Activated gamma-delta T cell treated with anti-CD3 and anti-CD28 coated beads, Interleukin-2, amount 50 U/mL, for 16 hours (primary cell): ENCODE measurements at regions not wholly inside any gene's neighbourhood (a gene's known extent, or its start where the extent isn't known, plus 50 kb on each side); places are given as distances from the start of the nearest gene placed in this dataset.
"Not testable (repeated sequence)": the region's sequence is repeated elsewhere in the genome, so short reads cannot be mapped to it uniquely, and the experiment has no call there.

ENCODE experiments used
- DNase-seq: peaks from one replicate; pipeline ENCODE4 v3.0.0-alpha.2; 2020; ENCODE audit warnings: low read depth

DNA sequence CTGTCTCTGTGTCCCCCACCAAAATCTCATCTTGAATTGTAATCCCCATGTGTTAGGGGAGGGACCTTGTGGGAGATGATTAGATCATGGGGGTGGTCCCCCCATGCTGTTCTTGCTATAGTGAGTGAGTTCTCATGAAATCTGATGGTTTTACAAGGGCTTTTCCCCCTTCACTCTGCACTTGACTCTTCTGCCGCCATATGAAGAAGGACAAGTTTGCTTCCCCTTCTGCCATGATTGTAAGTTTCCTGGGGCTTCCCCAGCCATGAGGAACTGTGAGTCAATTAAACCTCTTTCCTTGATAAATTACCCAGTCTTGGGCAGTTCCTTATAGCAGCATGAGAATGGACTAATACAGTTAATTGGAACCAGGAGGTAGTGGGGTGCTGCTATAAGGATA, 137.1 kb upstream of the RAB4A start:
- DNase-seq, result no peak

DNA sequence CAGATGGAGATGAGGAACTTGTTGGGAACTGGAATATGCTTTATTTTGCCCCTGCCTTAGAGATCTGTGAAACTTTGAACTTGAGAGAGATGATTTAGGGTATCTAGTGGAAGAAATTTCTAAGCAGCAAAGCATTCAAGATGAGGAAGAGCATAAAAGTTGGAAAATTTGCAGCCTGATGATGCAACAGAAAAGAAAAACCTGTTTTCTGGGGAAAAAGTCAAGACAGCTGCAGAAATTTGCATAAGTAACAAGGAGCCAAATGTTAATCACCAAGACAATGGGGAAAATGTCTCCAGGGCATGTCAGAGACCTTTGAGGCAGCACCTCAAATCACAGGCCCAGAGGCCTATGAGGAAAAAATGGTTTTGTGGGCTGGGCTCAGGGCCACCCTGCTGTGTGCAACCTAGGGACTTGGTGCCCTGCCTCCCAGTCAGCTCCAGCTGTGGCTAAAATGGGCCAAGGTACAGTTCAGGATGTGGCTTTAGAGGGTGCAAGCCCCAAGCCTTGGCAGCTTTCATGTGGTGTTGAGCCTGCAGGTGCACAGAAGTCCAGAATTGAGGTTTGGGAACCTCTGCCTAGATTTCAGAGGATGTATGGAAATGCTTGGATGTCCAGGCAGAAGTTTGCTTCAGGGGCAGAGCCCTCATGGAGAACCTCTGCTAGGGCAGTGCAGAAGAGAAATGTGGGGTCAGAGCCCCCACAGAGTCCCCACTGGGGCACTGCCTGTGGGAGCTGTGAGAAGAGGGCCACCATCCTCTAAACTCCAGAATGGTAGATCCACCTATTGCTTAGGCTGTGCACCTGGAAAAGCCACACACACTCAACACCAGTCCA, 136.3 kb upstream of the RAB4A start:
- DNase-seq, result not testable (repeated sequence)

DNA sequence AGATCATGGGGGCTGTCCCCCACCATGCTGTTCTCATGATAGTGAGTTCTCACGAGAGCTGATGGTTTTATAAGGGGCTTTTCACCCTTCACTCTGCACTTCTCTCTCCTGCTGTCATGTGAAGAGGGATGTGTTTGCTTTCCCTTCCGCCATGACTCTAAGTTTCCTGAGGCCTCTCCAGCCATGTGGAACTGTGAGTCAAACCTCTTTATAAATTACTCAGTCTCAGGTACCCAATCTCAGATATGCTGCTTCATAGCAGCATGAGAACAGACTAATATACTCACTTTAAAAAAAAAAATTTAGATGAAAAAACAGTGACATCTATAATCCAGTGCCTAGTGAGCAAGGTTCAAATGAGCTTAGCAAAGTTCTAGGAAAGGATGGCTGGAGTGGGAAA, 135.1 kb upstream of the RAB4A start:
- no peak for DNase-seq

DNA sequence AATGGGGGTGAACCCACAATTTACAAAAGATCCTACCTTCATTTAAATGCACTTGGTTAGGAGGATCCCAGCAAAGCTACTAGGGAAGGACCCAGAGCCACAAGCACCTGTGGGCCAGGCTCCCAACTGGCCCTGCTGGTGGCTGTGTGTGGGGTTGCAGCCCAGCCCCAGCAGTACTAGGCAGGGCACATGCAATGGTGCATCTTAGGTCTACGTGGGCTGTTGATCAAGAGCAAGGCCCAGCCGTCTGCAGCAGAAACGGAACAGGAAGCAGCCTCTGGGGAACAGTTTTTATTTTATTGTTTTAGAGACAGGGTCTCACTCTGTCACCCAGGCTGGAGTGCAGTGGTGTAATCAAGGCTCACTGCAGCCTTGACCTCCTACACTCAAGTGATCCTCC, 134.1 kb upstream of the RAB4A start:
- no peak for DNase-seq

DNA sequence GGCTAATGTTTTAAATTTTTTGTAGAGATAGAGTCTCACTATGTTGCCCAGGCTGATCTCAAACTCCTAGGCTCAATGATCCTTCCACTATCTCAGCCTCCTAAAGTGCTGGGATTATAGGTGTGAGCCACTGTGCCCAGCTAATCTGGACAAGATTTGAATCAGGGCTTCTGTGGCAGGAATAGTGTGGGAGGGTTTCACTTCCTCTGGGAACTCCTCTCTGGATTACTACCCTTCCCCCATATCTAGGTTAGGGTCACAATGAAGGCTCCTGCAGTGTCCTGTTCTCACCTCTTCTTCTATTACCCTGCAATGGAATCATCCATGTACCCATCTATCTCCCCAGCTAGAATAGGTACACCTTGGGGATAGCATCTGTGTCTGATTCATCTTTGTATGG, 133.6 kb upstream of the RAB4A start:
- no peak for DNase-seq

DNA sequence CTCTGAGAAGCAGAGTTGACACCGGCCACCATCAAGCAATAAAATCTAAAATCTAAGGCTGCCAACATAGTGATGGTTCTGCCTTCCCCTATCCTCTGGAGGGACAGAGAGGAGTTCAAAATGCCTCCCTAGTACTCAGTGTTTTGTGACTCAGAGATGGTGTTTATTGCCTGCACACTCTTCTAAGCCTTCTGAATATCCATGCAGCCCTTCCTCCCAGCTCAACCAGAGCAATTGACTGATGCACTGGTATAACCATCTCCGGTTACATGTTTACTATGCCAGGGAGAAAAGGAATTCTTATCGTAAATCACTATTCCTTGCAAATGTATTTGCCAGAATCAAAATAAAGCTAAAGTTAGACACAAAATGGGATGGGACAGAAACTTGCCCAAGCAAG, 132.9 kb upstream of the RAB4A start:
- DNase-seq, result no peak

DNA sequence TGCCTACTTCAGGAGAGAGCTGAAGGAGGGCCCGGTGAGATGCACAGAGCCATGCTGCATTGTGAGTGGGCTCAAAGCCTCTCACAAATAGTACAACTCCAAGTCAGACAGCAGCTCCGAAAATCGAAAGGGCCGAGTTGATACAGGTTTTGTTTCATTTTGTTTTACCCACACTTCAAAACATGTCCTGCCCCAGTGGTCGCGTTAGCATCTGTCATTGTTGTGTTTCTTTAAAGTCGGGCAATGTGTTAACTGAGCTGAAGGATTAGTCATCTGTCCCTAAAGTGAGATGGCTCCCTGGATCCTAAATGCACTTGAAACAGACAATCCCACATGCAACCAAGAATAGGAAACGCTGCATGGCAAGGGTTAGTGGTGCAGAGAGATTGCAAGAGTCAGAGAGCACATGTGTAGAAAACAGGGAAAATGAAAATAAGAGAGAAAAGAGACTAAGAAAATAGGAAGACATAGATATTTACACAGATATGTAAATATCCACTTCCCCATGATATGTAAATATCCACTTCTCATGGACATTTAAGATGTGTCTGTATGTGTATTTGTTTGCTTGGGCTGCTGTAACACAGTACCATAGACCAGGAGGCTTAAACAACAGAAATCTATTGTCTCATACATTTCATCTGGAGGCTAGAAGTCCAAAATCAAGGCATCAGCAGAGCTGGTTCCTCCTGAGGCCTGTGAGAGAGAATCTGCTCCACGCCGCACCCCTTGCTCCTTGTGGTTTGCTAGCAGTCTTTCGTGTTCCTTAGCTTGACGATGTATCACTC, 131.4 kb upstream of the RAB4A start:
- DNase-seq, result no peak

DNA sequence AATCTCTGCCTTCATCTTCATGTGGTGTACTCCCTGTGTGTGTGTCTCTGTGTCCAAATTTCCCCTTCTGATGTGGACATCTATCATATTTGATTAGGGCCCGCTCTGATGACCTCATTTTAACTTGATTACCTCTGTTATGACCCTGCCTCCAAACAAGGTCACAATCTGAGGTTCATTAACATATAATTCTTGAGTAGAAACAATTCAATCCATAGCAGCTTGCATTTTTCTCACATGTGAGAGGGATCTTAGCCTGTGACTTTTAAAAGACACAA, 130.9 kb upstream of the RAB4A start:
- no peak for DNase-seq

DNA sequence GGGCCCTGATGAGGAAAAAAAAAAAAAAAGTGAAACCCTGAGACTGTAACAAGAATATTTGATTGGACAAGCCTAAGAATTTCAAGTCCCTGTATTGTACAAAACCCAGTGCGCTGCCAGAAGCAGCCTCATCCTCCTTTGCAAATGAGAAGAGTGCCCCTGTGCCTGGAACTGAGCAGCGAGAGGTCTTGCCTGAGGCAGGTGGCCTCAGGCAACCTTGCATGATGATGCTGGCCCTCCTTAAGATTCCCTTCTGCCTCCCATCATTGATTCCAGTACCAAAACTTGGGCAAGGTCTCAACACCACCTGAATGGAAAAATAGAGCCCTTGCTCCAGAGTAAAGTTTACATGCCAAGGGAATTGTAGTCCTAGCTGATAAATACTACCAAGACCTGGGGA, 129.6 kb upstream of the RAB4A start:
- no peak for DNase-seq

DNA sequence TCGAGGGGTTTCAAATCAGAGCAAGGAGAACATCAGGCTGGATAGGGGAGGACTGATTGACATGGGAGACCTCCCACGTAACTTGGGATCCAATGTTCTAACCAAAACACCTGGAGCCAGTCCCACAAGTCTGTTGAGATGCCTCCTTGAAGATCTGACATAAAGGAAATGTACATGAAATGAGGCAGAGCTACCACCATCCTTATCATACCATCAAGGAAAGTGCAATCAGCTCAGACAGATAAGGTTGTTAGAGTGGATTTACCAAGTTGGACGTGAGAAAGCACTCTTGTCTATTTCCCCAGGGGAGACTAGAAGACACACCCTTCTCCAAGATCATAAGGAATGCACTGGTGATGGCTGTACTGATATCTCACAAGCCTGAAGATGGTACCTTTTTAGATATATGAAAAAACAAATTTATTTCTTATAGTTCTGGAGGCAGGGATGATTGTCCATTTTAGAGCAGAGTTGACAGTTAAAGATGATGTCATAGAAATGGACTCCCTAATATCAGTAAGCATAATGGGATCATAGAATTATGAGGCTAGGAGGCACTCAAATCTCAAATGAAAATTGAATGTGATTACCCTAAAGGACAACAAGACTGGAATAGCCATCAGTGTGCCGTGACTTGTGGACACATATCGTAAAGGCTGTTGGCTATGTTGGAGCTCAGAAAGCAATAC, 129.1 kb upstream of the RAB4A start:
- DNase-seq, result no peak

DNA sequence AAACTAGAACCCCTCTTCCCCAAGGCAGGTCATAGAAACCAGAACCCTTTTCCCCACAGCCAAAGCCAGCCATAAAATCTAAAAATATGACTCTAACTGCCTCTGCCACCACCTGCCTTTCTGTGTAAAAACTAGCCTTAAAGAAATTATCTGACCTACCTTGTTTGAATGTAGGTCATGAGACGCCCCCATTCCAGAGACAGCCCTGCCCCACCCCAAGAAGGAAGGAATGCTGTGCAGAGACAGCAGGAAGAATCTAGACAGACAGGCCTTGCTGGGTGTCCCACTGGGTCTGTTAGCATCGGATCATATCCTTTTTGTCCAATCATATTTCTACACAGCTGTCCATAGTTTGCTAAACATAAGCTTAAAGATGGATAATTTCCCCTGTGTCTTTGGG, 128.4 kb upstream of the RAB4A start:
- DNase-seq, result no peak

DNA sequence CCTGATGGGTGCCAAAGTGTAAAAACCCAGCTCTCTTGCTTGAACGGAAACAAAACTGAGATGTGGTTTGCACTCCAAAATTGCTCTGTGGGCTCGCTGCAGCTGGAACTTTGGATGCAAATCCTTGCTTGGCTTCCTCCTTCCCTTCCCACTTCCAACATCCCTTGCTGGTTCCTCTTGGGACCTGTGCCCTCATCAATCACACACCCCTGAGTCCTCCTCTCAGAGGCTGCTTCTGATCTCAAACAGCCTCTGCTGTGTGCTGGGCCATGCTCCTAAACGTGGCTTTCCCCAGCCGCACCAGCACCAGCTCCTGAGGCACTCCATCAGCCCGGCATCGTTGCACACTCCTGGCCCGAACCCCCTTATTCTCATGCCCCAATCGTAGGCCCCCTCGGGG, 124.3 kb upstream of the RAB4A start:
- DNase-seq, result no peak

DNA sequence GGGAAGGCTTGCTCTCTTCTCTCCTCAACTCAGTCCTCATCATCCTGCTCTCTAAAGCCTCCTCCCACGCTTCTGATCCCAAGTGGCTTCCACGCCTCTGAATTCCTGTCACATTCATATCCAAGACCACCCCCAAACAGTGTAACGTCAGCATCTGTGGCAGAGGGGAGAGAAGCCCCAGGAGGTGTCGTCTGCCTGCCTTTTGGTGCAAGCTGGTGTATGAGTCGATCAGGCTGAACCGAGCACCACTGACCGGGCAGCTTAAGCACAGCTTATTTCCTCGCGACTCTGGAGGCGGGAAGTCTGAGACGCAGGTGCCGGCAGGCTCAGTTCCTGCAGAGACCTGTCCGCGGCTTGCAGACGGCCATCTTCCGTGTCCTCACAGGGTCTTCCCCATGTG, 123.8 kb upstream of the RAB4A start:
- no peak for DNase-seq

DNA sequence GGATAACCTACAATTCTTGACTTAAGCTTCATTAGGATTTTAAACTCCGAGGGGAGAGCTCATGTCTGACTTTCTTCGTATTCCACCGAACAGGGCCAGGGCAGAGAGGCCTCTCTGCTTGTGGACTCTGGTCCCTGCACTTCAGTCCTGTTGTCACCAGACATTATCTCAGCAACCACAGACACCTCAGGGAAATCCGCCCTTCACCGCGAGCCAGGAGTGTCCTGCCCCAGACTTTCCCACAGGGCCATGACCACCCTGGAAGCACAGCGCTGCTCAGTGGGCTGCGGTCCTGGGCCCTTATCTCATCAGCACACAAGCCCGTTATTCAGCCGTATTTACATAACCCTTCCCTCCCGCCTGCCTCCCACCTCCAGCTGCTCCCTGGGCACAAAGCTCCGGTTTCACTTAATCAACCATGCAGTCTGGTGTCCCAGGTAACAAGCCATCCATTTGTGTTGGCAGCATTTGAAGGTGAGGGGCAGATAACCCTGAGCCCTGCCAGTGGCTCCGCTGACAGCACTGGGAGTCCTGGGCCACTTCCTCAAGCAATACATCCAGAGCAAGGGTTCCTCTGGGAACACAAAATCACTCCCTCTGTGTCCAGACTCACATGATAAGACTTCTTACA, 122.8 kb upstream of the RAB4A start:
- DNase-seq, result no peak

DNA sequence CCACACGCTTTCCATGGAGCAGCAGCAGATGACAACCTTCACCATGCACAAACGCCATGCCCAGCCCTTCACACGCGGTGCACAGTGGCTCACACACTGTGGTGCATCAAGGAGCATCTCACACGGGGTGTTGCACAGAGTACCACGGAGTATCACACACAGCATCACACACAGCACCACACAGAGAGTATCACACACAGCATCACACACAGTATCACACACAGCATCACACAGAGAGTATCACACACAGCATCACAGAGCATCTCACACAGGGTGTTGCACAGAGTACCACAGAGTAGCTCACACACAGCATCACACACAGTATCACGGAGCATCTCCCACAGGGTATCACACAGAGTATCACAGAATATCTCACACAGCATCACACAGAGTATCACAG, 122.2 kb upstream of the RAB4A start:
- DNase-seq, result no peak

DNA sequence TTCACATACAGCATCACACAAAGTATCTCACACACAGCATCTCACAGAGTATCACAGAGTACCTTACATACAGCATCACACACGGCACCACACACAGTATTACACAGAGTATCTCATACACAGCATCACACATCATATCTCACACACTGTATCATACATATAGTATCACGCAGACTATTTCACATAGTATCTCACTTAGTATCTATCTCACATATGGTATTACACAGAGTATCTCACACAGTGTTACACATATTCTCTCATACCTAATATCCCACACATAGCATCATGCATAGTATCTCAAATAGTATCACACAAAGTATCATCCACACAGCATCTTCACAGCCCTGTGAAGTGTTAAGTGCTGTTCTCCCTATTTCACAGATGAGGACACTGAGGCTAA, 121.5 kb upstream of the RAB4A start:
- DNase-seq, result no peak

DNA sequence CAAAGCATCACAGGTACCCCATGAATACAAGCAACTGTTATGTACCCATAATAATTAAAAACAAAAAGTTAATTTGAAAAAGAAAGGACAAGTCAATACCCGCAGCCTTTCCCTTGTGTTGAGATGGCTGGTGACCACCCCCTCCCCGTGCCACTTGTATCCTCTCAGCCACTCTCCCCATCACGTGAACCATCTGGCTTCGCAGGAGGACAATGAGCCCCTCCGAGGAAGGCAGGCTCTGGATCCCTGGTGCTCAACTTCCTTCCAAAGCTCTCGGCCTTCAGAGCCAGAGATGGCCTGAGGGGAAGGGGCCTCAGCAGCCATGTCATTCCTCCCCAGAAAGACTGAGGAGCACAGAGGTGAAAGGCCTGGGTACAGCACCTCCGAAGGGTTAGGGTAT, 120.4 kb upstream of the RAB4A start:
- DNase-seq, result no peak

DNA sequence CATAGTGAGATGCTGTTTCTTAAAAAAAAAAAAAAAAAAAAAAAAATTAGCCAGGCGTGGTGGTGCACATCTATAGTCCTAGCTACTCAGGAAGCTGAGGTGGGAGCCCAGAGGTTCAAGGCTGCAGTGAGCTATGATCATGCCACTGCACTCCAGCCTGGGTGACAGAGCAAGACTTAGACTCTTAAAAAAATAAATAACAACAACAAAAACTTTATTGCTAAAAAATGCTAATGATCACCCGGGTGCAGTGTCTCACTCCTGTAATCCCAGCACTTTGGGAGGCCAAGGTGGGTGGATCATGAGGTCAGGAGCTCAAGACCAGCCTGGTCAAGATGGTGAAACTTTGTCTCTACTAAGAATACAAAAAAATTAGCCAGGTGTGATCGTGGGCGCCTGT, 119.5 kb upstream of the RAB4A start:
- DNase-seq, result not testable (repeated sequence)

DNA sequence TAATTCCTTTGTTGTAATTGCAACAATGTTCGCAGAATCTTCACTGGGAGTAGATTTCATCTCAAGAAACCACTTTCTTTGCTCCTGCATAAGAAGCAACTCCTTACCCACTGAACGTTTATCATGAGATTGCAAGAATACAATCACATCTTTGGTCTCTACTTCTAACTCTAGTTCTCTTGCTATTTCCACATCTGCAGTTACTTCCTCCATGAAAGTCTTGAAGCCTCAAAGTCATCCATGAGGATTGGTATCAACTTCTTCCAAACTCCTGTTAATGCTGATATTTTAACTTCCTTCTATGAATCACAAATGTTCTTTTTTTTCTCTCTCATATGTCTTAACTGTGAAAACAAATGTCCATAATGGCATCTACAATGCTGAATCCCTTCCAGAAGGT, 118.6 kb upstream of the RAB4A start:
- no peak for DNase-seq

DNA sequence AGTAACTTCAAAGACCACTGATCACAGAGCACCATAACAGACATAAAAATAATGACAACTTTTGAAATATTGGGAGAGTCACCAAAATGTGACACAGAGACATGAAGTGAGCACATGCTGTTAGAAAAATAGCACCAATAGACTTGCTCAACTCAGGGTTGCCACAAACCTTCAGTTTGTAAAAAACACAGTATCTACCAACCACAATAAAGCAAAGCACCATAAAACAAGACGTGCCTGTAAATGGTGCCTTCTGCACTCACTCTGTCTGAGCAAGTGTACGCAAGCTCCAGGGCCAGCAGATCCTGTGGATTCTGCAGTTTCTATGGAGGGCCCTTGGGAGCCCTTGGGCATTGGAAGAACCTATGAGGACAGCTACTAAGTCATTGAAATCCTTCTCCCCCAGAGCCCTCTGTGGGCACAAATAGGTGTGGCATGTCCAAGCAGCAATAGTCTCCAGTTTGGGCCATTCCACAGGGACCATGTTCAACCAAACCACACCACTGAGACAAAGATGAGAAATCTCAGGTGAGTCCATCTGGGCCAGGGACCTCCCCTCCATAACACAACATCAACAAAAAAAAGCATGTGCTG, 116.9 kb upstream of the RAB4A start:
- DNase-seq, result no peak

DNA sequence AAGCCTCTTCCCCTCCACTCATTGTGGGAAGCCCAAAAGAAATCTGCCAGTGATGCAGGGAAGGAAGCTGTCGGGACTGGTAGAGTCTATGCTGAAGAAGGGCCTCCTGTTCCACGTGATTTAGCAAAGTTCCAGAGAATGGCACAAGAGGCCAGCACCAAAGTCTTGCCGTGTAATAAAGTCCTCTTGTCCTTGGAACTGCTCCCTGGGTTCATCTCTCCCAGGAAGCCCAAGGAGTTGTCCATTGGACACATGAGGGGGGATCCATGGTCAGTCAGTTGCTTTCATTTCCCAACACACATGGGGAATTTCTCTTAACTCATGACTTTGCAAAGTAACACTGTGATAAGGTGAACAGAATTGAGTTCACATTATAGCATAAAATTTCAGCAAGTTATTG, 116.1 kb upstream of the RAB4A start:
- DNase-seq, result no peak

DNA sequence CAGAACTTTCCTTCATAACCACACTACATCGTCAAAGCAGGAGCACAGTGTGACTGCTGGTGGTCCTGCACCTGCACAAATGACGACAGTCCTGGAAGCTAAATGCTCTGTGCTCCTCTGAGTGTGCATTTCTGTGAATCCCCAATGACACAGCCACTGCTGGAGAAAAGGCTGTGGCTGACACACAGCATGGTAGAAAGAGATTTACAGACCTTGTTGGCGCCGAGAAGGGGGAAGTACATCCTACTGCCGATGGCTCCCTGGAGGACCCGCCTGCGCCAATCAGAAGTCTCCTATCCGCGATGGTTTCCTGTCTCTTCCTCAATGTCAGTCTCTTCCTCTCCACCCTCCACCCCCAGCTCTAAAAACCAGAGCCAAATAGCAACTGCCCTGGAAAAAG, 115.4 kb upstream of the RAB4A start:
- no peak for DNase-seq
